ENCODE measurements at regions not wholly inside any gene's neighbourhood (a gene's known extent, or its start where the extent isn't known, plus 50 kb on each side); places are given as distances from the start of the nearest gene placed in this dataset.
"Not testable (repeated sequence)": the region's sequence is repeated elsewhere in the genome, so short reads cannot be mapped to it uniquely, and the experiment has no call there.

DNA sequence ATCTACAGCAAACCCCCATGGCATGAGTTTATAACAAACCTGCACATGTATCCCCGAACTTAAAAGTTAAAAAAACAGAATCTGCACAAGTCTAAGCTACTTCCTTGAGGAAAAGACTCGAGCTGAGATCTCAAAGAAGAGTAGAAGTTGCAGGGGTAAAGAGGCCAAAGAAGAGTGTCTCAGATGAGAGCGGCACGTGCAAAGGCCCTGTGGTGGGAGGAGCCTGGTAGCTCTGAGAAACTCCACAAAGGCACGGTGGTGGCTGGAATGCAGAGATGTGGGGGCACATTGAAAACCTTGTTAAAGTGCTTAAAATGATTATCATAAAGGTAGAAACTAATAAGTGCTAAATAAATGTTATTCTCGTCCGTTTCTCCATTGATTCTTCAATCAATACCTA lies 103.2 kb upstream of the GRK3 start:
- Histone ChIP-seq H3K27me3 (ENCODE audit: insufficient read depth, low read length) (no peaks in the 10 kb centered on the region), H3K4me3 (ENCODE audit: low read depth, low read length) (no peak overlapping the region), H3K4me1 (ENCODE audit: control insufficient read depth, insufficient read depth, low read length, unreplicated experiment) (no peaks in the 10 kb centered on the region), H2AFZ (ENCODE audit: low read length, unreplicated experiment) (no peak overlapping the region), H3K79me2 (ENCODE audit: control insufficient read depth, insufficient read depth, low read length, unreplicated experiment) (no peaks in the 10 kb centered on the region), H3K36me3 (ENCODE audit: insufficient read depth, low read length) (no peaks in the 10 kb centered on the region), H3K27ac (ENCODE audit: low read depth, low read length) (no peak overlapping the region)

DNA sequence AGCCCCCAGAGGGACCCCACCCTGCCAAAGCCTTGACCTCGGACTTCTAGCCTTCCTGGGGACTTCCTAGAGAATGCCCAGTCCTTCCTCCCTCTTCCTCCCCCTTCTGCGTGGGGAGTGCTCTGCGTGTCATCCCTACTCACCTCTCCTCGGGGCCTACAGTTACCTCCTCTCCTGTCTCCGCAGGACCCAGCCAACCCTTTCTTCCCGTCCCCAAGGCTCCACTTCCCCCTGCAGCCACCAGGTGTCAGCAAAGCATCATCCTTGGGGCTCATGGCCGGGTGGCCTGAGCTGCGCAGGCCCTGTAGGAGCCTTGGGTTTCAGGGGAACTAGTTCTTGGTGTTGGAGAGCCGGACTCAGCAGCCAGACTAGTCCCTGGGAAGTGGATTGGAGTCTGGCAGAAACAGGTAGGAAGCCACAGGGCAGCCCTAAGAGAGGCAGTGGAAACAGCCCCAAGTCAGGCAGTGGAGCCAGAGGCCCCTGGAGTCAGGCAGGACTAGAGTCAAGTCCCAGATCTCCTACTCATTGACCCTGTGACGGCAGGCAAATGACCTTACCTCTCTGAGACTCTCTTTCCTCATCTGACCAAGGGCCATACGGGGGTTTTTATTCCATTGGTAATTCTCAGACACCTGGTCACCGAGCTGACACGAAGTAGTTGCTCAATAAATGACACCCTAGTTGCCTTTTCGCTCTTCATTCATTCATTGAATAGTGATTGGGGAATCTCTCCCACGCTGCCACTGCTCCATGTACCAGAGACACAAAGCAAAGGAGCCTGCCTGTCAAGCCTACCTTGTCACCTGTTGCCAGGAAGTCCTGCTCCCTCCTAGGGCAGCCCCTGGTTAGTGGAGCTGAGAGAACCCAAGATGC lies 101.8 kb upstream of the GRK3 start:
- not testable (repeated sequence) for H3K36me3 ChIP-seq (ENCODE audit: insufficient read depth, low read length); H2AFZ ChIP-seq (ENCODE audit: low read length, unreplicated experiment); H3K79me2 ChIP-seq (ENCODE audit: control insufficient read depth, insufficient read depth, low read length, unreplicated experiment); H3K27me3 ChIP-seq (ENCODE audit: insufficient read depth, low read length); H3K4me3 ChIP-seq (ENCODE audit: low read depth, low read length); H3K27ac ChIP-seq (ENCODE audit: low read depth, low read length); H3K4me1 ChIP-seq (ENCODE audit: control insufficient read depth, insufficient read depth, low read length, unreplicated experiment)

DNA sequence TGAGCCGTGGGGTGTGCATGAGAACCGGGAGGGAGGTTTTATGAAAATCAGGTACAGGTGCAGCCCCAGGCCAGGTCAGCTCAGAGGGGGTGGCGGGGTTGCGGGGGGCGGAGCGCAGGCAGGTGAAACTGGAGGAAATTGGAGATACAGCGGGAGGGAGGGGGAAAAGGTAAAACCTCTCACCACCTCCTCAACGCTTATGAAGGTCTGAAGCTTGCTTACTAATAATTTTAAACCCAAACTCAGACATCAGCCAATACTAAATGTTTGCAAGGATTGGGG lies 101.2 kb upstream of the GRK3 start:
- not testable (repeated sequence) for H3K27me3 ChIP-seq (ENCODE audit: insufficient read depth, low read length); H3K4me1 ChIP-seq (ENCODE audit: control insufficient read depth, insufficient read depth, low read length, unreplicated experiment); H3K36me3 ChIP-seq (ENCODE audit: insufficient read depth, low read length); H2AFZ ChIP-seq (ENCODE audit: low read length, unreplicated experiment); H3K27ac ChIP-seq (ENCODE audit: low read depth, low read length); H3K79me2 ChIP-seq (ENCODE audit: control insufficient read depth, insufficient read depth, low read length, unreplicated experiment); H3K4me3 ChIP-seq (ENCODE audit: low read depth, low read length)

DNA sequence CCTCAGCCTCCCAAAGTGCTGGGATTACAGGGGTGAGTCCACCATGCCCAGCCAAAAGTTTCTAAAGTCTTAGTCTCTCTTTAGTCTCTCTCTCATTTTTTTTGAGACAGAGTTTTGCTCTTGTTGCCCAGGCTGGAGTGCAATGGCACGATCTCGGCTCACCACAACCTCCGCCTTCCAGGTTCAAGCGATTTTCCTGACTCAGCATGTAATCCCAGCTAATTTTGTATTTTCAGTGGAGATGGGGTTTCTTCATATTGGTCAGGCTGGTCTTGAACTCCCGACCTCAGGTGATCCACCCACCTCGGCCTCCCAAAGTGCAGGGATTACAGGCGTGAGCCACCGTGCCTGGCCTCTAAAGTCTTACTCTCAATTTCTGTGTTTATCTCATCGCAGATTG lies 100.1 kb upstream of the GRK3 start:
- not testable (repeated sequence) for H3K4me1 ChIP-seq (ENCODE audit: control insufficient read depth, insufficient read depth, low read length, unreplicated experiment); H3K27ac ChIP-seq (ENCODE audit: low read depth, low read length); H2AFZ ChIP-seq (ENCODE audit: low read length, unreplicated experiment); H3K36me3 ChIP-seq (ENCODE audit: insufficient read depth, low read length); H3K4me3 ChIP-seq (ENCODE audit: low read depth, low read length); H3K79me2 ChIP-seq (ENCODE audit: control insufficient read depth, insufficient read depth, low read length, unreplicated experiment); H3K27me3 ChIP-seq (ENCODE audit: insufficient read depth, low read length)

DNA sequence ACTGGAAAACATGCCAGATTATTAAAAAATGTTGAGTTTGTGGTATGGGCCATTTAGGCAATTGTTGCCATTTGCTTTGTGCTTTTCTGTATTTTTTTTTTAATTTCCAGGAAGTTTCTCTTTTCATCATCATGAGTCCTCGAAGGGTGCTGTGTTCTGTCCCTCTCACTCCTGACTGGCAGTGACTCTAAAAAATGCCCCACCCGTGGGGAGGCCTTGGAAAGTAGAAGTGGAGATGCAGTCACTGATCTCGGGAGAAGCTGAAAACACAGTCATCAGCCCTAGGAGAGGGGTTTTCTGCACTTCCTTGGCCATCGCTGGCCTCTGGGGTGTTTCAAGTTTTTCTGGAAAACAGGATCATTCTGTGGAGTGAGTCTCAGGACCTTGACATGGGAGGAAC lies 98.5 kb upstream of the GRK3 start:
- no peak overlapping the region for H2AFZ ChIP-seq (ENCODE audit: low read length, unreplicated experiment)
- H3K4me1 ChIP-seq (ENCODE audit: control insufficient read depth, insufficient read depth, low read length, unreplicated experiment) = no peaks in the 10 kb centered on the region
- no peak overlapping the region for H3K4me3 ChIP-seq (ENCODE audit: low read depth, low read length)
- no peaks in the 10 kb centered on the region for H3K27me3 ChIP-seq (ENCODE audit: insufficient read depth, low read length)
- no peak overlapping the region for H3K27ac ChIP-seq (ENCODE audit: low read depth, low read length)
- no peaks in the 10 kb centered on the region for H3K36me3 ChIP-seq (ENCODE audit: insufficient read depth, low read length)
- H3K79me2 ChIP-seq (ENCODE audit: control insufficient read depth, insufficient read depth, low read length, unreplicated experiment) = no peaks in the 10 kb centered on the region

DNA sequence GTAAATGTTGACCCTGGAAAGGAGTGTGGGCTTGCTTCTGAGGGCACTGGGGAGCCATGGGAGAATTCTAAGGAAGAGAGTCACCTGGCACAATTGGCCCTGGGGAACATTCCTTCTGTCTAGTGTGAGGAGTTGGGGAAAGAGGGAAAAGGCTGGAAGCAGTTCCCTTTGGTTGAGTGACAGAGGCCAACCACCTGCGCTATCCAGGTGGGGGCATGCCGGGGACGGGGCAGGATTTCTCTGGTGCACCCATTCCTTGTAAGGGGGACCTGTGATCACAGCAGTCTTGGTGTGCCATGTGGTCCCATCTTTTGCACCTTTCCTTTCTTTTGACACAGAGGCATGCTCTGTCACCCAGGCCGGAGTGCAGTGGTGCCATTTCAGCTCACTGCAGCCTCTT lies 92.1 kb upstream of the GRK3 start:
- no peak overlapping the region for H3K4me3 ChIP-seq (ENCODE audit: low read depth, low read length)

DNA sequence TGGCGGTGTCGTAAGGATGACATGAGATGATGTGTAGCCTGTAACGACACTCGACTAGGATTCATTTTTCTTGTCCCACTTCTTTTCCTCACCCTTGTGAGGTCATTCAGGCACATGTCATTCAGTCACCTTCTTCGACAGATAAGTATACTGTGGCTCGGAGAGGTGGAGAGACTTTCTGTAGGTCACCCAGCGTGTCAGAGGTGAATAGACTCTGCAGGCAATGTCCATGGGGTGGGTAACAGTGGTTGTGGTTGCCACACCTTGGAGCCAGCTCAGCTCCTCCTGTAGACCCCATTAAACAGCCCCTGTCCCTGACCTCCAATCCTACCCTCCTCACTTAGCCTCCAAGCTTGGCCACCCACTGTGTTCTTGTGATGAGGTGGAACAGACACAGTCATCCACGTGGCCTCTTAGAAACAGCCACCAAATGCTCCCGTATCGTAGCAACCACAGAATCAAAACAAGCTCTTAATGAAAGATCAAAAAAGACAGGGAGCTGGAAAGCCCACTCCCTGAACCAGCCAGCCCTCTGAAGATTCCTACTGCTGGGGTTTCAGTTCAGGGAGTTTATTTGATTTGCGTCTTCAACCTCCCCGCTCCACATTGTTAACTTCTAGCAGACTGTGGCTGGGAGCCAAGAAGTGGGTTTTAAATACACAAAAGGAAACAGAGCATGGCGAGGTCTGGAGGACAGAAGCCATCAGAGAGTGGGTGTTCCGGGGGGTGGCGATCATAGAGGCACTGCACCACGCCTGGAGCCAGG lies 89.0 kb upstream of the GRK3 start:
- H3K27ac ChIP-seq (ENCODE audit: low read depth, low read length) = no peak overlapping the region
- H3K79me2 ChIP-seq (ENCODE audit: control insufficient read depth, insufficient read depth, low read length, unreplicated experiment) = no peaks in the 10 kb centered on the region
- H3K36me3 ChIP-seq (ENCODE audit: insufficient read depth, low read length) = no peaks in the 10 kb centered on the region
- H3K27me3 ChIP-seq (ENCODE audit: insufficient read depth, low read length) = no peaks in the 10 kb centered on the region
- no peaks in the 10 kb centered on the region for H3K4me1 ChIP-seq (ENCODE audit: control insufficient read depth, insufficient read depth, low read length, unreplicated experiment)
- H3K4me3 ChIP-seq (ENCODE audit: low read depth, low read length) = no peak overlapping the region
- H2AFZ ChIP-seq (ENCODE audit: low read length, unreplicated experiment) = no peak overlapping the region

More for the DNA sequence above, 92.1 kb upstream of the GRK3 start:
- H3K27me3 ChIP-seq (ENCODE audit: insufficient read depth, low read length) = no peaks in the 10 kb centered on the region
- H3K36me3 ChIP-seq (ENCODE audit: insufficient read depth, low read length) = no peaks in the 10 kb centered on the region
- H3K4me1 ChIP-seq (ENCODE audit: control insufficient read depth, insufficient read depth, low read length, unreplicated experiment) = no peaks in the 10 kb centered on the region
- H3K27ac ChIP-seq (ENCODE audit: low read depth, low read length) = no peak overlapping the region
- H3K79me2 ChIP-seq (ENCODE audit: control insufficient read depth, insufficient read depth, low read length, unreplicated experiment) = no peaks in the 10 kb centered on the region
- no peak overlapping the region for H2AFZ ChIP-seq (ENCODE audit: low read length, unreplicated experiment)

DNA sequence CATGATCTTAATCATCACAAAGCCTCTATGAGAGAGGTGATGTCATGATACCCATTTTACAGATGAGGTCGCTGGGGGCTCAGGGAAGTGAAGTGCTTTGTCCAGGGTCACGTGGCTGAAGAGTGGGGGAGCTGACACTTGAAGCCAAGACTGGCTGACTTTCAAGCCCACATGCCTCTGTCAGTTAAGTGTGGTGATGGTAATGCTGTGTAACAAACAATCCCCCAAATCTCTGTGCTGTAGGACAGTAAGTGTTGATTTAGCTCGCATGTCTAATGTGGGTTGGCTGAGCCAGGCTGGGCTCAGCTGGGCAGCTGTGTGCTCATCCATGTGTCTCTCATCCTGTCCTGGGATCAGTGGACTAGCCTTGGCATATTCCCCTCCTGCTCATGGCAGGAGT lies 87.1 kb upstream of the GRK3 start:
- Histone ChIP-seq H2AFZ (ENCODE audit: low read length, unreplicated experiment) (no peak overlapping the region), H3K36me3 (ENCODE audit: insufficient read depth, low read length) (no peaks in the 10 kb centered on the region), H3K27me3 (ENCODE audit: insufficient read depth, low read length) (no peaks in the 10 kb centered on the region), H3K27ac (ENCODE audit: low read depth, low read length) (no peak overlapping the region), H3K79me2 (ENCODE audit: control insufficient read depth, insufficient read depth, low read length, unreplicated experiment) (no peaks in the 10 kb centered on the region), H3K4me3 (ENCODE audit: low read depth, low read length) (no peak overlapping the region), H3K4me1 (ENCODE audit: control insufficient read depth, insufficient read depth, low read length, unreplicated experiment) (no peaks in the 10 kb centered on the region)

DNA sequence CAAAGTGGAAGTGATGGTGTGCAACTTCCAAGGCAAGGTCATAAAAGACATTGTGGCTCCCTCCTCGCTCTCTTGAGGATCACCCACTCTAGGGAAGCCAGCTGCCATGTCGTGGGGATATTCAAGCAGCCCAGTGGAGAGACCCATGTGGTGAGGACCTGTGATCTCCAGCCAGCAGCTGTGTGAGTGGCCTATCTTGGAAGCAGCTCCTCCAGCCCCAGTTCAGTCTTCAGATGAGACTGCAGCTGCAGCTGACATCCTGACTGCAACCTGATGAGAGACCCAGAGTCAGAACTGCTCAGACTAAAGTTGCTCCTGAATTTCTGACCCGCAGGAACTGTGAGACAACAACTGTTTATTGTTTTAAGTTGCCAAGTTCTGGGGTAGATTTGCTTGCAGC lies 86.4 kb upstream of the GRK3 start:
- Histone ChIP-seq H3K36me3 (ENCODE audit: insufficient read depth, low read length) (no peaks in the 10 kb centered on the region), H3K4me1 (ENCODE audit: control insufficient read depth, insufficient read depth, low read length, unreplicated experiment) (no peaks in the 10 kb centered on the region), H3K27ac (ENCODE audit: low read depth, low read length) (no peak overlapping the region), H3K27me3 (ENCODE audit: insufficient read depth, low read length) (no peaks in the 10 kb centered on the region), H2AFZ (ENCODE audit: low read length, unreplicated experiment) (no peak overlapping the region), H3K79me2 (ENCODE audit: control insufficient read depth, insufficient read depth, low read length, unreplicated experiment) (no peaks in the 10 kb centered on the region), H3K4me3 (ENCODE audit: low read depth, low read length) (no peak overlapping the region)

DNA sequence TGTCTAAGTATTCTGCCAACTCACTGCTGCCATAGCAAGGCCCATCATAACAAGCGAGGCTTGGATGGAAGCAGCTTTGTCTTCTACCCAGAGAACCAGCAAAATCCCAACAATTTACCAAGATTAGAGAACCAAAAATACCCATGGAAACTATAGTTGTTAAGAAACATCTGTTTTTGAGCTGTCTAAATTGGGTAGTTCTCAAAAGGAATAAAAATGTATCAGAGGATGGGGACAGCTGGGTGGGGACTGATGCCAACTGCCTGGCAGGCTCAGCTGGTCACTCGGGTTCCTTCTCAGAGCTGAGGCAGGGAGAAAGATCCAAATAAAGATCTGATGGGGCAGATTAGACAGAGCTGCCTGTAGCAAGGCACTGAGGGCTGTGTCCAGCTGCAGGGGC lies 85.9 kb upstream of the GRK3 start:
- H2AFZ ChIP-seq (ENCODE audit: low read length, unreplicated experiment) = no peak overlapping the region
- H3K27ac ChIP-seq (ENCODE audit: low read depth, low read length) = no peak overlapping the region
- no peaks in the 10 kb centered on the region for H3K4me1 ChIP-seq (ENCODE audit: control insufficient read depth, insufficient read depth, low read length, unreplicated experiment)
- no peaks in the 10 kb centered on the region for H3K27me3 ChIP-seq (ENCODE audit: insufficient read depth, low read length)
- no peaks in the 10 kb centered on the region for H3K79me2 ChIP-seq (ENCODE audit: control insufficient read depth, insufficient read depth, low read length, unreplicated experiment)
- H3K4me3 ChIP-seq (ENCODE audit: low read depth, low read length) = no peak overlapping the region
- no peaks in the 10 kb centered on the region for H3K36me3 ChIP-seq (ENCODE audit: insufficient read depth, low read length)

DNA sequence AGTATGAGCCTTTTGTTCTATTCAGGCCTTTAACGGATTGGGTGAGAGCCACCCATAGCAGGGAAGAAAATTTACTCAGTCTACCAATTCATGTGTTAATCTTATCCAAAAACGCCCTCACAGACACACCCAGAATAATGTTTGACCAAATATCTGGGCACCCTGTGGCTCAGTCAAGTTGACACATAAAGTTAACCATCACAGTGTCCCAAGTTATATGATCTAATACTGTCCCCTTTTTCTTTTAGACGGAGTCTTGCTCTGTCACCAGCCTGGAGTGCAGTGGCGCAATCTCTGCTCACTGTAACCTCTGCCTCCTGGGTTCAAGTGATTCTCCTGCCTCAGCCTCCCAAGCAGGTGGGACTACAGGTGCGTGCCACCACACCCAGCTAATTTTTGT lies 83.6 kb upstream of the GRK3 start:
- not testable (repeated sequence) for H3K27me3 ChIP-seq (ENCODE audit: insufficient read depth, low read length); H2AFZ ChIP-seq (ENCODE audit: low read length, unreplicated experiment); H3K36me3 ChIP-seq (ENCODE audit: insufficient read depth, low read length); H3K27ac ChIP-seq (ENCODE audit: low read depth, low read length); H3K4me3 ChIP-seq (ENCODE audit: low read depth, low read length); H3K79me2 ChIP-seq (ENCODE audit: control insufficient read depth, insufficient read depth, low read length, unreplicated experiment); H3K4me1 ChIP-seq (ENCODE audit: control insufficient read depth, insufficient read depth, low read length, unreplicated experiment)
